ENCODE measurements at regions not wholly inside any gene's neighbourhood (a gene's known extent, or its start where the extent isn't known, plus 50 kb on each side); places are given as distances from the start of the nearest gene placed in this dataset.

DNA sequence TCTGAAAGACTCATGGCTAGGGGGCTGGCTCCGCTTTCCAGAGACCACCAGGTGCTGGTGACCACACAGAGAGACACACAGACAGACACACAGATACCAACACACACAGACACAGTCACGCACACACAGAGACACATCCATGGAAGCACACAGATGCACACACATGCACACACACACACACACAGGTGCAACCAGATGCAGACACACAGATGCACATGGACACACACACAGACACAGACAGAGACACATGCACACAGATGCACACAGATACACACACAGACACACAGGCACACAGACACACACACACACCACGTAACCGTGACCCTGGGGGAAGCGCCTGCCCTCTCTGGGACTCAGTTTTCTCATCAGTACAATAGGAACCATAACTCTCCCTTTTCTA lies 132.2 kb downstream of the WNT7A start:
- no peak for DNase-seq (ENCODE audit: low read depth, low spot score)
- TF ChIP-seq JUN (IDR thresholded peaks at IDR 0.05; ENCODE audit: borderline replicate concordance, insufficient read depth, insufficient read length, low read depth) (no peak), EZH2 (IDR thresholded peaks at IDR 0.05; ENCODE audit: borderline replicate concordance, low read depth, low read length, severe bottlenecking) (no peak), POLR2A (IDR thresholded peaks at IDR 0.05; ENCODE audit: low read depth, low read length) (no peak)
- TF ChIP-seq, protein P1, sequence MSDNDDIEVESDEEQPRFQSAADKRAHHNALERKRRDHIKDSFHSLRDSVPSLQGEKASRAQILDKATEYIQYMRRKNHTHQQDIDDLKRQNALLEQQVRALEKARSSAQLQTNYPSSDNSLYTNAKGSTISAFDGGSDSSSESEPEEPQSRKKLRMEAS (IDR thresholded peaks at IDR 0.05; ENCODE audit: insufficient read depth, insufficient read length) = no peak
- Histone ChIP-seq H3K27ac (ENCODE audit: insufficient read depth, low read depth, low read length) (no peak overlapping the region), H3K4me3 (replicated peaks in 1 of 3; ENCODE audit: insufficient read depth in 1 of 3, low read depth in 1 of 3, low read length in 3 of 3) (no peak overlapping the region), H3K27me3 (ENCODE audit: control insufficient read depth in 2 of 2, insufficient read depth in 2 of 2, low read length in 2 of 2) (no peaks in the 10 kb centered on the region), H3K36me3 (ENCODE audit: control insufficient read depth in 2 of 2, extremely low read depth in 1 of 2, insufficient read depth in 2 of 2, low read length in 2 of 2) (no peaks in the 10 kb centered on the region), H3K4me2 (ENCODE audit: insufficient read depth, low read length) (no peak overlapping the region), H4K20me1 (replicated peaks; ENCODE audit: control insufficient read depth, extremely low read depth, insufficient read depth, low read length) (no peaks in the 10 kb centered on the region), H3K9me1 (replicated peaks; ENCODE audit: control insufficient read depth, extremely low read depth, insufficient read depth, low read length) (no peaks in the 10 kb centered on the region), H3K9ac (replicated peaks; ENCODE audit: extremely low read depth, insufficient read depth, low read length) (no peak overlapping the region), H3K79me2 (ENCODE audit: control insufficient read depth, insufficient read depth, low read length) (no peaks in the 10 kb centered on the region), H3K9me3 (replicated peaks; ENCODE audit: control insufficient read depth, insufficient read depth, low read length) (no peaks in the 10 kb centered on the region), H2AFZ (ENCODE audit: low read depth, low read length) (no peak overlapping the region), H3K4me1 (ENCODE audit: control insufficient read depth, extremely low read depth, insufficient read depth, low read length) (no peaks in the 10 kb centered on the region)
- POLR2A ChIA-PET = no interaction called here
- no TSS peak for BruUV-seq (replicated peaks)
- CTCF ChIA-PET = no interaction called here
- intact Hi-C loops (cut with micrococcal nuclease) (no loop called here), dilution Hi-C loops (cut with MboI; ENCODE audit: extremely low pct_ligation_motif_present, low sequenced_read_pairs) (no loop called here)
- no peak for FAIRE-seq

GRCh38 chr3:13746385-13746784 lies 133.5 kb downstream of the WNT7A start:
- ChIA-PET POLR2A (no interaction called here), CTCF (no interaction called here)
- no peaks in the 10 kb centered on the region for H4K20me1 ChIP-seq (replicated peaks; ENCODE audit: control insufficient read depth, extremely low read depth, insufficient read depth, low read length)
- dilution Hi-C loops (cut with MboI; ENCODE audit: extremely low pct_ligation_motif_present, low sequenced_read_pairs) = no loop called here
- no peaks in the 10 kb centered on the region for H3K4me1 ChIP-seq (ENCODE audit: control insufficient read depth, extremely low read depth, insufficient read depth, low read length)
- TF ChIP-seq FOS (IDR thresholded peaks at IDR 0.05; ENCODE audit: borderline replicate concordance, insufficient read depth, low read length) (no peak), GATA2 (IDR thresholded peaks at IDR 0.05; ENCODE audit: insufficient read depth, insufficient read length, low read depth, low read length) (no peak), JUN (IDR thresholded peaks at IDR 0.05; ENCODE audit: borderline replicate concordance, insufficient read depth, insufficient read length, low read depth) (no peak), EZH2 (IDR thresholded peaks at IDR 0.05; ENCODE audit: borderline replicate concordance, low read depth, low read length, severe bottlenecking) (no peak)
- TF ChIP-seq, protein P1 (IDR thresholded peaks at IDR 0.05; ENCODE audit: insufficient read depth, insufficient read length) = no peak
- FAIRE-seq (no peak), DNase-seq (ENCODE audit: low read depth, low spot score) (no peak)
- intact Hi-C loops (cut with micrococcal nuclease) = no loop called here
- no peaks in the 10 kb centered on the region for H3K36me3 ChIP-seq (ENCODE audit: control insufficient read depth in 2 of 2, extremely low read depth in 1 of 2, insufficient read depth in 2 of 2, low read length in 2 of 2)
- H3K4me3 ChIP-seq (replicated peaks in 1 of 3; ENCODE audit: insufficient read depth in 1 of 3, low read depth in 1 of 3, low read length in 3 of 3) = no peak overlapping the region
- H3K9ac ChIP-seq (replicated peaks; ENCODE audit: extremely low read depth, insufficient read depth, low read length) = no peak overlapping the region
- no peak overlapping the region for H2AFZ ChIP-seq (ENCODE audit: low read depth, low read length)
- H3K27ac ChIP-seq (ENCODE audit: insufficient read depth, low read depth, low read length) = no peak overlapping the region
- no peaks in the 10 kb centered on the region for H3K79me2 ChIP-seq (ENCODE audit: control insufficient read depth, insufficient read depth, low read length)
- H3K9me3 ChIP-seq (replicated peaks; ENCODE audit: control insufficient read depth, insufficient read depth, low read length) = no peaks in the 10 kb centered on the region
- H3K27me3 ChIP-seq (ENCODE audit: control insufficient read depth in 2 of 2, insufficient read depth in 2 of 2, low read length in 2 of 2) = no peaks in the 10 kb centered on the region
- H3K9me1 ChIP-seq (replicated peaks; ENCODE audit: control insufficient read depth, extremely low read depth, insufficient read depth, low read length) = no peaks in the 10 kb centered on the region
- no peak overlapping the region for H3K4me2 ChIP-seq (ENCODE audit: insufficient read depth, low read length)
- no TSS peak for BruUV-seq (replicated peaks)

All from endothelial cell of umbilical vein (primary cell).